NB4 (cell line): ENCODE measurements at regions not wholly inside any gene's neighbourhood (a gene's known extent, or its start where the extent isn't known, plus 50 kb on each side); places are given as distances from the start of the nearest gene placed in this dataset.

Experiments
- MYC ChIP-seq: IDR thresholded peaks from 2 replicates; pipeline ENCODE4 v1.6.1; 2011; ENCODE audit warnings: low read depth, low read length
- POLR2A ChIP-seq: IDR thresholded peaks from 2 replicates; pipeline ENCODE4 v1.6.1; 2011; ENCODE audit warnings: mild to moderate bottlenecking; ENCODE audit not compliant: insufficient read length; ENCODE audit errors: extremely low read depth
- TF ChIP-seq, protein P1 (sequence below): IDR thresholded peaks from one replicate; pipeline ENCODE4 v1.5.1; 2012; ENCODE audit warnings: low read depth, low read length

DNA sequence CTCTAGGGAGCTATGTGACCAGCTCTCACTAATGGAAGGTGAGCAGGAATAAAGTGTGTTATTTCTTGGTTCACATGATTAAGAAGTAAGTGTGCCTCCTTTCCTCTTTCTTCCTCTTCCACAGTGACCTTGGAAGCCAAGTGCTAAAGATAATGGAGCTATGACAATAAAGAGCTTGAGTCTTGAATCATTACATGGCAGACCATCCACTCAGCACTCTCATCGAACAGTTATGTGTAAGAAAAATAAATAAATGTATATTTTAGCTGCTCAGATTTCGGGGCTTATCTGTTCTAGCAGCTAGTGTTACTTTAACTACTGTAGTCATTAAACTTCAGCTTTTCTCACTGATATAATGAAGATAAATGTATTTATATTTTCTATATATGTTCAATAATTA is 72.9 kb downstream of the HDGFL1 start:
- TF ChIP-seq, protein P1, sequence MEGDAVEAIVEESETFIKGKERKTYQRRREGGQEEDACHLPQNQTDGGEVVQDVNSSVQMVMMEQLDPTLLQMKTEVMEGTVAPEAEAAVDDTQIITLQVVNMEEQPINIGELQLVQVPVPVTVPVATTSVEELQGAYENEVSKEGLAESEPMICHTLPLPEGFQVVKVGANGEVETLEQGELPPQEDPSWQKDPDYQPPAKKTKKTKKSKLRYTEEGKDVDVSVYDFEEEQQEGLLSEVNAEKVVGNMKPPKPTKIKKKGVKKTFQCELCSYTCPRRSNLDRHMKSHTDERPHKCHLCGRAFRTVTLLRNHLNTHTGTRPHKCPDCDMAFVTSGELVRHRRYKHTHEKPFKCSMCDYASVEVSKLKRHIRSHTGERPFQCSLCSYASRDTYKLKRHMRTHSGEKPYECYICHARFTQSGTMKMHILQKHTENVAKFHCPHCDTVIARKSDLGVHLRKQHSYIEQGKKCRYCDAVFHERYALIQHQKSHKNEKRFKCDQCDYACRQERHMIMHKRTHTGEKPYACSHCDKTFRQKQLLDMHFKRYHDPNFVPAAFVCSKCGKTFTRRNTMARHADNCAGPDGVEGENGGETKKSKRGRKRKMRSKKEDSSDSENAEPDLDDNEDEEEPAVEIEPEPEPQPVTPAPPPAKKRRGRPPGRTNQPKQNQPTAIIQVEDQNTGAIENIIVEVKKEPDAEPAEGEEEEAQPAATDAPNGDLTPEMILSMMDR: no peak
- TF ChIP-seq POLR2A (no peak), MYC (no peak)
